GM12878 (cell line): ENCODE measurements at regions not wholly inside any gene's neighbourhood (a gene's known extent, or its start where the extent isn't known, plus 50 kb on each side); places are given as distances from the start of the nearest gene placed in this dataset.

Experiments used
- ATAC-seq: fragments of 200-7000 bp; cut with Tn5 transposase; 3 replicates; pipeline ENCODE4 v1.9.1; 2020; ENCODE audit warnings: mild to moderate bottlenecking, moderate library complexity
- BruUV-seq: library from RNA; stranded (reverse); fragments of 400-500 nt; replicated peaks from 2 replicates; lab custom pipeline; 2021; lab: Mats Ljungman, UMichigan
- CTCF ChIA-PET: fragments of 300-600 bp; sonication (Branson Sonifier 250); formaldehyde crosslinking; extraction: SDS; loops from one replicate; lab custom pipeline; 2021; ENCODE audit warnings: inconsistent platforms; lab: Yijun Ruan, JAX
- POLR2A ChIA-PET: fragments of 350-600 bp; formaldehyde crosslinking; extraction: SDS; loops from one replicate; lab custom pipeline; 2021; ENCODE audit warnings: inconsistent platforms; lab: Charles Lee
- RAD21 ChIA-PET: fragments of 300-600 bp; sonication (Branson Sonifier 250); formaldehyde crosslinking; loops from one replicate; lab custom pipeline; 2023; ENCODE audit warnings: antibody characterized with exemption; ENCODE audit not compliant: unreplicated experiment; lab: Charles Lee
- SMC1A ChIA-PET: fragments of 300-600 bp; sonication (Branson Sonifier 250); formaldehyde crosslinking; loops from one replicate; lab custom pipeline; 2023; ENCODE audit not compliant: unreplicated experiment, uncharacterized antibody; lab: Charles Lee
- DNase-seq: peaks from one replicate; pipeline ENCODE4 v3.0.0-alpha.2; 2011; ENCODE audit warnings: low read depth, low spot score
- FAIRE-seq: peaks from 3 replicates; lab custom pipeline; 2011; peaks lifted over from hg19 to GRCh38; lab: Jason Lieb, UNC
- H2AFZ ChIP-seq: 2 replicates; pipeline ENCODE4 v1.6.0; 2011; ENCODE audit warnings: low read depth, low read length, control low read depth; ENCODE audit not compliant: control insufficient read depth
- H3K27ac ChIP-seq: 2 replicates; pipeline ENCODE4 v1.5.1; 2011; ENCODE audit warnings: control low read depth; ENCODE audit not compliant: control insufficient read depth, insufficient read depth
- H3K27me3 ChIP-seq, 2 experiments: replicated peaks in 1 of 2; 2 replicates each; pipeline versions ENCODE4 v1.6.0 to v1.6.1; 2011; ENCODE audit warnings: low read length in 1 of 2; ENCODE audit not compliant: control insufficient read depth in 2 of 2, insufficient read depth in 2 of 2
- H3K36me3 ChIP-seq, 2 experiments: 2 replicates each; pipeline ENCODE4 v1.5.1; 2011; ENCODE audit warnings: low read length in 1 of 2; ENCODE audit not compliant: control insufficient read depth in 2 of 2, insufficient read depth in 2 of 2
- H3K4me1 ChIP-seq: 2 replicates; pipeline ENCODE4 v1.6.1; 2011; ENCODE audit warnings: mild to moderate bottlenecking, low read length, moderate library complexity, mixed read lengths; ENCODE audit not compliant: control insufficient read depth, insufficient read depth
- H3K4me2 ChIP-seq: 2 replicates; pipeline ENCODE4 v1.6.0; 2011; ENCODE audit warnings: control low read depth; ENCODE audit not compliant: control insufficient read depth, insufficient read depth
- H3K4me3 ChIP-seq: fragments of 200-600 bp; sonication (generic); 2 replicates; pipeline ENCODE4 v1.5.1; 2016
- H3K79me2 ChIP-seq: 2 replicates; pipeline ENCODE4 v1.6.0; 2011; ENCODE audit warnings: low read length; ENCODE audit not compliant: control insufficient read depth, insufficient read depth
- H3K9ac ChIP-seq: 2 replicates; pipeline ENCODE4 v1.8.0; 2011; ENCODE audit warnings: low read length, control low read depth, mixed read lengths; ENCODE audit not compliant: control insufficient read depth, insufficient read depth
- H3K9me3 ChIP-seq: replicated peaks from 3 replicates; pipeline ENCODE4 v1.5.1; 2011; ENCODE audit warnings: mild to moderate bottlenecking, low read length; ENCODE audit not compliant: control insufficient read depth, insufficient read depth
- H4K20me1 ChIP-seq: 2 replicates; pipeline ENCODE4 v1.6.0; 2011; ENCODE audit not compliant: control insufficient read depth, insufficient read depth
- KAT2A ChIP-seq: conservative IDR thresholded peaks from 2 replicates; pipeline ENCODE4 v1.6.1; 2011; ENCODE audit warnings: low read depth, low read length; ENCODE audit not compliant: control insufficient read depth
- NR2C2 ChIP-seq: IDR thresholded peaks from 2 replicates; pipeline ENCODE4 v1.6.1; 2011; ENCODE audit warnings: borderline replicate concordance, low read depth; ENCODE audit not compliant: control insufficient read depth, insufficient read length
- PAX5 ChIP-seq: IDR thresholded peaks from 2 replicates; pipeline ENCODE4 v1.6.1; 2011; ENCODE audit warnings: low read depth, low read length, borderline replicate concordance
- POLR2A ChIP-seq: IDR thresholded peaks from 2 replicates; pipeline ENCODE4 v1.6.1; 2011; ENCODE audit warnings: low read depth, mild to moderate bottlenecking, low read length
- RAD21 ChIP-seq: IDR thresholded peaks from 2 replicates; pipeline ENCODE4 v1.6.1; 2011; ENCODE audit warnings: mild to moderate bottlenecking, low read depth, low read length, moderate library complexity; ENCODE audit not compliant: insufficient read depth
- RB1 ChIP-seq: fragments of 450-650 bp; formaldehyde crosslinking; IDR thresholded peaks from 2 replicates; pipeline ENCODE4 v1.6.1; 2017; ENCODE audit warnings: mild to moderate bottlenecking, borderline replicate concordance
- RBBP5 ChIP-seq: fragments of 200-600 bp; sonication (generic); conservative IDR thresholded peaks from 2 replicates; pipeline ENCODE4 v1.6.1; 2016
- SMAD5 ChIP-seq: IDR thresholded peaks from 2 replicates; pipeline ENCODE4 v1.6.1; 2016; ENCODE audit warnings: antibody characterized with exemption, low read depth
- SMARCA5 ChIP-seq: fragments of 450-650 bp; IDR thresholded peaks from 2 replicates; pipeline ENCODE4 v1.6.1; 2017; ENCODE audit warnings: mild to moderate bottlenecking
- SREBF2 ChIP-seq: IDR thresholded peaks from 2 replicates; pipeline ENCODE4 v1.6.1; 2012; ENCODE audit warnings: mild to moderate bottlenecking, low read length
- WRNIP1 ChIP-seq: IDR thresholded peaks from 2 replicates; pipeline ENCODE4 v1.6.1; 2011; ENCODE audit warnings: low read depth, low read length, improper control_type of control experiment, borderline replicate concordance
- YY1 ChIP-seq: IDR thresholded peaks from 2 replicates; pipeline ENCODE4 v1.6.1; 2011; ENCODE audit warnings: low read depth, mild to moderate bottlenecking, low read length
- ZNF24 ChIP-seq: fragments of 450-650 bp; IDR thresholded peaks from 2 replicates; pipeline ENCODE4 v1.6.1; 2017; ENCODE audit warnings: antibody characterized with exemption, mild to moderate bottlenecking
- ZNF622 ChIP-seq: fragments of 450-650 bp; IDR thresholded peaks from 2 replicates; pipeline ENCODE4 v1.6.1; 2017; ENCODE audit warnings: mild to moderate bottlenecking, inconsistent platforms
- WGBS: methylation state at CpG from one replicate; pipeline ENCODE4 v1.1.6; 2016; ENCODE audit warnings: low lambda C conversion rate; ENCODE audit not compliant: insufficient replicate concordance, insufficient coverage; ENCODE audit errors: missing lambda C conversion rate; 5-methylcytosine and 5-hydroxymethylcytosine counted together
- in situ Hi-C: fragments of 300-500 bp; cut with MboI; formaldehyde crosslinking; loops from 9 replicates; pipeline ENCODE4 v1.14.3; 2018; ENCODE audit warnings: mixed read lengths
- intact Hi-C: fragments of 100-400 bp; cut with micrococcal nuclease; formaldehyde crosslinking; loops from one replicate; pipeline ENCODE4 v1.14.2; 2022; ENCODE audit not compliant: unreplicated experiment
- TF ChIP-seq, protein P1 (sequence below): IDR thresholded peaks from 2 replicates; pipeline ENCODE4 v1.6.1; 2012; ENCODE audit warnings: low read depth, low read length, improper control_type of control experiment
- TF ChIP-seq, protein P2 (sequence below): fragments of 450-650 bp; IDR thresholded peaks from 2 replicates; pipeline ENCODE4 v1.6.1; 2017; ENCODE audit warnings: mild to moderate bottlenecking, moderate library complexity

DNA sequence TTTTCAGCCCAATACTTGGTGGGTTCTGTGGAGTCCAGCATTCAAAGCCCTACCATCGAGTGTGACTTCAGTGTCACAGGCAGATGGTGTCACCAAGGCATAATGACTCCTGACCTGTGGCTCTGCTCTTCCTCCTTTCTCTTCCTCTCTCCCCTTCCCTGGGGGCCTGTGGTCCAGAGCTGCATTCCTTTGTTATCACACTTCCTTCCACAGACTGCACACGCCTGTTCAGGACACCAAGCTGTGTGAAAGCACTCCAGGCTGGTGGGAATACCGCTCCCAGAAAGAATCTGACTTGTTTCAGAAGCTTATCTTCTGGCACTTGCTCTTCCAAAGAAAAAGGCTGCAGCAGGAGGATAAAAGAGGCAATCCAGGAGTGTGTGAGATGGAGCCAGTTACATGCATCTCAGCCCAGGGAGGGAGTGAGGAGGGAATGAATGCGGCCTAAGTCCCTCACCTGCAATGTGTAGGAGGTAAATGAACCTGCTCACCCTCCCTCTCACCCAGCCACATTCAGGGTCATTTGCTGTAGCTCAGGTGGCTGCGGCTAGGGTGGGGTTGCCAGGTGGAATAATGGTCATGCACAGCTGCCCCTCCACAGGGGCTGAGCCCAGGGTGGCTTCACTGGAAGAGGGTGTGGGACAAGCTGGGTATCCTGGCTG lies 79.3 kb downstream of the ADAMTS15 start:
- ChIA-PET CTCF (no interaction called here), SMC1A (interaction anchor here (0.7 kb wide), 1 partner anchor 93 kb away, joined by 3 read pairs; no protein-coding TSS in a partner anchor), RAD21 (interaction anchor here (0.6 kb wide), 1 partner anchor 184 kb away, joined by 3 read pairs; no protein-coding TSS in a partner anchor), POLR2A (no interaction called here)
- ATAC-seq (no peak), DNase-seq (no peak), FAIRE-seq (no peak)
- 28% methylated on average over 5 of the region's 5 CpGs for WGBS
- no TSS peak for BruUV-seq
- H4K20me1 ChIP-seq: no peaks in the 10 kb centered on the region
- no peak overlapping the region for H3K4me2 ChIP-seq
- in situ Hi-C loops (no loop called here), intact Hi-C loops (no loop called here)
- H3K79me2 ChIP-seq: no peaks in the 10 kb centered on the region
- H3K4me3 ChIP-seq: no peak overlapping the region
- no peak for TF ChIP-seq RBBP5
- no peak for TF ChIP-seq RB1
- TF ChIP-seq, protein P1, sequence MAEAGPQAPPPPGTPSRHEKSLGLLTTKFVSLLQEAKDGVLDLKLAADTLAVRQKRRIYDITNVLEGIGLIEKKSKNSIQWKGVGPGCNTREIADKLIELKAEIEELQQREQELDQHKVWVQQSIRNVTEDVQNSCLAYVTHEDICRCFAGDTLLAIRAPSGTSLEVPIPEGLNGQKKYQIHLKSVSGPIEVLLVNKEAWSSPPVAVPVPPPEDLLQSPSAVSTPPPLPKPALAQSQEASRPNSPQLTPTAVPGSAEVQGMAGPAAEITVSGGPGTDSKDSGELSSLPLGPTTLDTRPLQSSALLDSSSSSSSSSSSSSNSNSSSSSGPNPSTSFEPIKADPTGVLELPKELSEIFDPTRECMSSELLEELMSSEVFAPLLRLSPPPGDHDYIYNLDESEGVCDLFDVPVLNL: no peak
- no peak for TF ChIP-seq POLR2A
- TF ChIP-seq KAT2A: no peak
- TF ChIP-seq YY1: no peak
- TF ChIP-seq ZNF24: no peak
- TF ChIP-seq SMAD5: no peak
- no peak for TF ChIP-seq NR2C2
- no peak for TF ChIP-seq ZNF622
- TF ChIP-seq PAX5: no peak
- no peak for TF ChIP-seq SREBF2
- TF ChIP-seq RAD21: no peak
- TF ChIP-seq WRNIP1: no peak
- TF ChIP-seq, protein P2, sequence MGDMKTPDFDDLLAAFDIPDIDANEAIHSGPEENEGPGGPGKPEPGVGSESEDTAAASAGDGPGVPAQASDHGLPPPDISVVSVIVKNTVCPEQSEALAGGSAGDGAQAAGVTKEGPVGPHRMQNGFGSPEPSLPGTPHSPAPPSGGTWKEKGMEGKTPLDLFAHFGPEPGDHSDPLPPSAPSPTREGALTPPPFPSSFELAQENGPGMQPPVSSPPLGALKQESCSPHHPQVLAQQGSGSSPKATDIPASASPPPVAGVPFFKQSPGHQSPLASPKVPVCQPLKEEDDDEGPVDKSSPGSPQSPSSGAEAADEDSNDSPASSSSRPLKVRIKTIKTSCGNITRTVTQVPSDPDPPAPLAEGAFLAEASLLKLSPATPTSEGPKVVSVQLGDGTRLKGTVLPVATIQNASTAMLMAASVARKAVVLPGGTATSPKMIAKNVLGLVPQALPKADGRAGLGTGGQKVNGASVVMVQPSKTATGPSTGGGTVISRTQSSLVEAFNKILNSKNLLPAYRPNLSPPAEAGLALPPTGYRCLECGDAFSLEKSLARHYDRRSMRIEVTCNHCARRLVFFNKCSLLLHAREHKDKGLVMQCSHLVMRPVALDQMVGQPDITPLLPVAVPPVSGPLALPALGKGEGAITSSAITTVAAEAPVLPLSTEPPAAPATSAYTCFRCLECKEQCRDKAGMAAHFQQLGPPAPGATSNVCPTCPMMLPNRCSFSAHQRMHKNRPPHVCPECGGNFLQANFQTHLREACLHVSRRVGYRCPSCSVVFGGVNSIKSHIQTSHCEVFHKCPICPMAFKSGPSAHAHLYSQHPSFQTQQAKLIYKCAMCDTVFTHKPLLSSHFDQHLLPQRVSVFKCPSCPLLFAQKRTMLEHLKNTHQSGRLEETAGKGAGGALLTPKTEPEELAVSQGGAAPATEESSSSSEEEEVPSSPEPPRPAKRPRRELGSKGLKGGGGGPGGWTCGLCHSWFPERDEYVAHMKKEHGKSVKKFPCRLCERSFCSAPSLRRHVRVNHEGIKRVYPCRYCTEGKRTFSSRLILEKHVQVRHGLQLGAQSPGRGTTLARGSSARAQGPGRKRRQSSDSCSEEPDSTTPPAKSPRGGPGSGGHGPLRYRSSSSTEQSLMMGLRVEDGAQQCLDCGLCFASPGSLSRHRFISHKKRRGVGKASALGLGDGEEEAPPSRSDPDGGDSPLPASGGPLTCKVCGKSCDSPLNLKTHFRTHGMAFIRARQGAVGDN: no peak
- TF ChIP-seq SMARCA5: no peak
- H3K27ac ChIP-seq: no peak overlapping the region
- H3K4me1 ChIP-seq: no peaks in the 10 kb centered on the region
- no peaks in the 10 kb centered on the region for H3K36me3 ChIP-seq
- H2AFZ ChIP-seq: no peak overlapping the region
- no peaks in the 10 kb centered on the region for H3K9me3 ChIP-seq
- no peak overlapping the region for H3K9ac ChIP-seq
- H3K27me3 ChIP-seq: peaks cover 2 to 10% of the 10 kb centered on the region in 2 experiments
